Esophagus (tissue), 2 donors: ENCODE measurements at regions not wholly inside any gene's neighbourhood (a gene's known extent, or its start where the extent isn't known, plus 50 kb on each side); places are given as distances from the start of the nearest gene placed in this dataset.

ENCODE experiments used
- H3K27ac ChIP-seq, 2 donors: one replicate each; pipeline ENCODE4 v1.5.1; 2013; ENCODE audit warnings: low read depth in 2 of 2, mild to moderate bottlenecking in 2 of 2, inconsistent platforms in 1 of 2, low read length in 1 of 2, moderate library complexity in 1 of 2
- H3K27me3 ChIP-seq, 2 donors: one replicate each; pipeline ENCODE4 v1.6.1; 2013; ENCODE audit warnings: low read length in 2 of 2, control low read depth in 1 of 2, mild to moderate bottlenecking in 1 of 2; ENCODE audit not compliant: insufficient read depth in 2 of 2, control insufficient read depth in 1 of 2
- H3K36me3 ChIP-seq, 2 donors: one replicate each; pipeline ENCODE4 v1.6.1; 2013; ENCODE audit warnings: low read length in 1 of 2; ENCODE audit not compliant: control insufficient read depth in 2 of 2, insufficient read depth in 2 of 2
- H3K4me1 ChIP-seq, 2 donors: one replicate each; pipeline ENCODE4 v1.6.1; 2013; ENCODE audit warnings: low read length in 1 of 2; ENCODE audit not compliant: control insufficient read depth in 2 of 2, insufficient read depth in 2 of 2
- H3K4me3 ChIP-seq, 2 donors: one replicate each; pipeline ENCODE4 v1.5.1; 2013; ENCODE audit warnings: low read length in 2 of 2, mild to moderate bottlenecking in 2 of 2, low read depth in 1 of 2, moderate library complexity in 1 of 2
- H3K9me3 ChIP-seq, 2 donors: one replicate each; pipeline ENCODE4 v1.6.1; 2013; ENCODE audit warnings: mild to moderate bottlenecking in 2 of 2, low read depth in 1 of 2, low read length in 1 of 2, moderate library complexity in 1 of 2; ENCODE audit not compliant: control insufficient read depth in 2 of 2, insufficient read depth in 1 of 2
- WGBS, 2 donors: extraction: QIAGEN DNeasy Blood & Tissue Kit; methylation state at CpG; one replicate each; pipeline ENCODE4 v1.1.7; 2013; 5-methylcytosine and 5-hydroxymethylcytosine counted together
- donor health status: healthy with polysubstance abuse.
- donor health status: Bipolar disorder and iron deficiency.

DNA sequence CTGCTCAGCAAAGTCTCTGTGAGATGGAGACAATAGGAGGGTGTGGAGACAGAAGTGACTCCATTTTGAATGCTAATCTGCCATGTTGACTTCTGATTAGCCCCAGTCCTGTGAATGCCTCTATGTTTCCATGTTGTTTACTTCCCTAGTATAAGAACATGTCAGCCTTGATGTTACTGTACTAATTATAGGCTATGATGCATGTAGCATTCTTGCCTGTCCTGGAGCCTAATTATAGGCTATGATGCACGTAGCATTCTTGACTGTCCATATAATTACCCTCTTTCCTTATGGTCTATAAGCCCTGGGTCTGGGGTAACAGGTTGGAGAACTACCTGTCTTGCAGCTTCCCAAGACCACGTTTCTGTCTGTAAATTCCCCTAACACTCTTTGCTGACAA is 353.3 kb upstream of the CLINT1 start:
- no peak overlapping the region for H3K4me3 ChIP-seq
- WGBS, 2 donors = 64 to 70% methylated on average over 2 of the region's 2 CpGs
- no peaks in the 10 kb centered on the region for H3K27me3 ChIP-seq
- H3K27ac ChIP-seq = no peak overlapping the region
- no peaks in the 10 kb centered on the region for H3K9me3 ChIP-seq
- no peaks in the 10 kb centered on the region for H3K36me3 ChIP-seq
- no peaks in the 10 kb centered on the region for H3K4me1 ChIP-seq

- 79 to 87% methylated on average over 5 of the region's 5 CpGs for WGBS, 2 donors
- no peaks in the 10 kb centered on the region for H3K36me3 ChIP-seq
- no peaks in the 10 kb centered on the region for H3K9me3 ChIP-seq
- no peaks in the 10 kb centered on the region for H3K27me3 ChIP-seq
- no peak overlapping the region for H3K4me3 ChIP-seq
- no peak overlapping the region for H3K27ac ChIP-seq
- no peaks in the 10 kb centered on the region for H3K4me1 ChIP-seq
These were observed 350.4 kb upstream of the CLINT1 start for GRCh38 chr5:158209219-158209908.

GRCh38 chr5:158207733-158208132 is 348.8 kb upstream of the CLINT1 start:
- Histone ChIP-seq H3K27ac (no peak overlapping the region), H3K4me3 (no peak overlapping the region), H3K36me3 (no peaks in the 10 kb centered on the region), H3K27me3 (no peaks in the 10 kb centered on the region), H3K4me1 (no peaks in the 10 kb centered on the region), H3K9me3 (no peaks in the 10 kb centered on the region)
- WGBS, 2 donors = 88 to 91% methylated on average over 10 of the region's 10 CpGs

DNA sequence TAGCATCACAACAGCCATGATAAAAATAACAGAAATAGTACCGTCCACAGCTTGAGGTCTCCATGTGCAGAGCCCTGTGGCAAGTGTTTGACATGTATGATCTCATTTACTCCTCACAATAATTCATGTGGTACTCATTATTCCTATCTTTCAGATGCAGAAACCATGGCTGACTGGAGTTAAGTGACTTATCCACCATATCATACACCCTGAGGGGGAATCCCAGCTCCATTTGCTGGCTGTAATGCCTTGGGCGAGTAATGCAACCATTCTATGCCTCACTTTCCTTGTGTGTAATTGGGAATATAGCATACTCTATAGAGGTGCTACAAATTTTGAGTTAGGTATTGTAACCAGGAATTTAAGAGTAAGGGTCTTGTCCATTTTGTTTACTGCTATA is 347.0 kb upstream of the CLINT1 start:
- H3K27ac ChIP-seq = no peak overlapping the region
- H3K36me3 ChIP-seq = no peaks in the 10 kb centered on the region
- H3K27me3 ChIP-seq = no peaks in the 10 kb centered on the region
- H3K4me3 ChIP-seq = no peak overlapping the region
- no peaks in the 10 kb centered on the region for H3K9me3 ChIP-seq
- H3K4me1 ChIP-seq = no peaks in the 10 kb centered on the region
- WGBS, 2 donors = 87 to 95% methylated on average over 2 of the region's 2 CpGs

DNA sequence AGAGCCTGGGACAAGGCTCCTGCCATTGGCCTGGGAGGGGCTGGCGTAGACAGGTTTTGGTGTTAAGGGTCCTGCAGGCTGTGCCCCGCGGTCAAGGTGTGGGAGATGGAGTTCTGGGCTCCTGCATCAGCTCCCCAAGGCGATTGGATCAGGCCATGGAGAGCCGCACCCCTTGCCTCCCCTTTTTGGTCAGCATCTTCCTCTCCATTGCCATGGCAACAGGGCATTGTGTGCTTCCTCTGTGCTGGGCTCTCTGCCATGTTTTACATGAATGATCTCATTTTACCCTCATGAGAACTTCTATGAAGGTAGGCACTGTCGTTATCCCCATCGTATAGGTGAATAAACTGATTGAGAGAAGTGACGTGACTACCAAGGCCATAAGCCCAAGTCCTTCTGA is 344.3 kb upstream of the CLINT1 start:
- Histone ChIP-seq H3K27me3 (no peaks in the 10 kb centered on the region), H3K4me1 (no peaks in the 10 kb centered on the region), H3K36me3 (no peaks in the 10 kb centered on the region), H3K9me3 (no peaks in the 10 kb centered on the region), H3K4me3 (no peak overlapping the region), H3K27ac (no peak overlapping the region)
- WGBS, 2 donors = 81 to 89% methylated on average over 8 of the region's 8 CpGs

- H3K27ac ChIP-seq = no peak overlapping the region
- H3K9me3 ChIP-seq = no peaks in the 10 kb centered on the region
- H3K4me1 ChIP-seq = no peaks in the 10 kb centered on the region
- H3K4me3 ChIP-seq = no peak overlapping the region
- no peaks in the 10 kb centered on the region for H3K36me3 ChIP-seq
- 82 to 92% methylated on average over 7 of the region's 7 CpGs for WGBS, 2 donors
- H3K27me3 ChIP-seq = no peaks in the 10 kb centered on the region
These were observed 343.9 kb upstream of the CLINT1 start for GRCh38 chr5:158202801-158203200.

- H3K27me3 ChIP-seq = no peaks in the 10 kb centered on the region
- no peak overlapping the region for H3K27ac ChIP-seq
- no peaks in the 10 kb centered on the region for H3K4me1 ChIP-seq
- H3K4me3 ChIP-seq = no peak overlapping the region
- 36 to 66% methylated on average over 4 of the region's 4 CpGs for WGBS, 2 donors
- H3K36me3 ChIP-seq = no peaks in the 10 kb centered on the region
- no peaks in the 10 kb centered on the region for H3K9me3 ChIP-seq
These were observed 341.7 kb upstream of the CLINT1 start for GRCh38 chr5:158200619-158201018.

DNA sequence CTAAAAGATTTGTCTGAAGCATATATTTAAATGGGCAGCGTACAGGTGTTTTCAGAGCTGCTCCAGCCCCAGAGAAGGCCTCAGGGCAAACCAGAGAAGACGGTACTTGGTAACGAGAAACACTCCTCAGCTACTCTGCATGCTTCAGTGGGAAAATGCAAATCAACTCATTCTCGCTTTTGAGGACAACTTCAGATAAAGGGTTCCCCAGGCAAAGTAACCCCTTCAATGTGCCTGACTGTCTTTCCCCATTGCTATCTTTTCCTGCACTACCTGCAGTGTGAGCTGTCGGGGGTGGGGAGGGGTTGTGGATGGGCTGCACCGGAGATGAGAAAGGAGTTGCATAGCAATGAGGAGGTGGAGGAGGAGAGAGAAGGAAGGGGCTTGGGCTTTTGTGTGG is 339.7 kb upstream of the CLINT1 start:
- Histone ChIP-seq H3K4me3 (no peak overlapping the region), H3K27ac (no peak overlapping the region), H3K36me3 (no peaks in the 10 kb centered on the region), H3K9me3 (no peaks in the 10 kb centered on the region), H3K27me3 (no peaks in the 10 kb centered on the region), H3K4me1 (no peaks in the 10 kb centered on the region)
- WGBS, 2 donors = 71 to 72% methylated on average over 6 of the region's 6 CpGs

DNA sequence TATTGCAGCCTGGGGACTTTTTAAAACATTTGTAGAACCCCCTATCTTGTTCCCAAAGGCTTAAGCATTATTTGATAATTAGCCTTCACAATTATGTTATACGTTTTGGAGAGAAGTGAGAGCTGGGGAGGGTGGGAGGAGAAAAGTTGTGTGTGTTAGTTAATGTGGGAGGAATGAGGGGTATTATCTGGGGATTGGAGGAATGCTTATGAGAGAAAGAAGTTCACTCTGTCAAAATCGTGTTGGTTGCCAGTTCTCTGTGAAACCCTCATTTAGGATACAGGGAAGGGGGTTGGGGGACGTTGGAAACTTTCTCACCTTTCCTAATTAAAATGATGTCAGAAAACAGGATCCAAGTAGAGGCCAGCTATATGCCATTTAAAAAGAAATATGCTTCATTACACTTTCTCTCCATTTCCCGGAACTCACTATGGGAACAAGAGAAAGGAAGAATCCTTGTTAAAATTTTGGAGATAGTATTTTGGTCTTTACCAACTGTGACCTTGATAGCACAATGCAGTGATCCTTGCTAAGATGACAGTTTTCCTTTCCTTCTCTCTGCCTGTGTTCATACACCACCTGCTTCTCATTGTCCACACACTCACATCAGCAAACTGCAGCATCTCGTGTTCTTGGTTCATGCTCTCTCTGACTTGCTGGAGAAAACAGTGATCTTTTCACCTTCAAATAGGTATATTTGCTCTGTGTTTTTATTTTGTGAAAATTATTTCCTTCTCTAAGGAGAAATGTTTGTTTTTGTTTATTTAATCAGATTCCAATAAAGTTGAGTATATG is 336.7 kb upstream of the CLINT1 start:
- WGBS, 2 donors = 54 to 55% methylated on average over 5 of the region's 5 CpGs
- no peak overlapping the region for H3K27ac ChIP-seq
- H3K36me3 ChIP-seq = no peaks in the 10 kb centered on the region
- H3K27me3 ChIP-seq = no peaks in the 10 kb centered on the region
- no peak overlapping the region for H3K4me3 ChIP-seq
- H3K4me1 ChIP-seq = no peaks in the 10 kb centered on the region
- no peaks in the 10 kb centered on the region for H3K9me3 ChIP-seq

DNA sequence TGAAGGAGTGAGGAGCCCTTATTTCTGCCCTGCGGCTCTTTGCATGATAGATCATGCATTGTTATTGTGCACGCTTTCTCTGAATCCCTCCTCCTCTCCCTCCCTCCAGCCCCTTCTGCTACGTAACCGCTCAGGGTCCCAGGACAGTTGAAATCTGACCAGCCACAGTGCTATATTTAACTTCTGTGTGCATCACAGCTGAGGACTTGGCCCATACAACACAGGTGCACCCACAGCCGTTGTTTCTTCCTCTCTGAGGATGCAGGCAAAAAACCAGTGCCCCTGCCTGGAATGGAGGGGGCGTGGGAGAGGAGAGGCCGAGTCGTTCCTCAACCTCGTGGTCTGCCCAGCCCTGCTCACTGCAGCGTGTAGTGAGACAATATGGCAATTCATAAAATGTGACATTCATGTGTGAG is 335.6 kb upstream of the CLINT1 start:
- WGBS, 2 donors = 52 to 56% methylated on average over 10 of the region's 10 CpGs
- no peak overlapping the region for H3K27ac ChIP-seq
- no peaks in the 10 kb centered on the region for H3K27me3 ChIP-seq
- H3K4me1 ChIP-seq = no peaks in the 10 kb centered on the region
- H3K9me3 ChIP-seq = no peaks in the 10 kb centered on the region
- H3K36me3 ChIP-seq = no peaks in the 10 kb centered on the region
- H3K4me3 ChIP-seq = no peak overlapping the region
